Left kidney (tissue), 1 donor: ENCODE measurements at regions not wholly inside any gene's neighbourhood (a gene's known extent, or its start where the extent isn't known, plus 50 kb on each side); places are given as distances from the start of the nearest gene placed in this dataset.
A peak's percentile ranks its signal among the peaks of the same experiment; 100 is the strongest.
"Not testable (repeated sequence)": the region's sequence is repeated elsewhere in the genome, so short reads cannot be mapped to it uniquely, and the experiment has no call there.

Experiments used
- DNase-seq: peaks from one replicate; pipeline ENCODE4 v3.0.0-alpha.2; 2013

GRCh38 chr10:85012305-85012704, 683.9 kb downstream of the CCSER2 start:
- DNase-seq: no peak

- DNase-seq: no peak
Observed at GRCh38 chr10:85026878-85027467, 698.6 kb downstream of the CCSER2 start.

- no peak for DNase-seq
Observed at GRCh38 chr10:85032981-85033380, 704.6 kb downstream of the CCSER2 start.

- no peak for DNase-seq
Observed at GRCh38 chr10:85036661-85037060, 708.3 kb downstream of the CCSER2 start.

- DNase-seq: no peak
Observed at GRCh38 chr10:85039311-85039710, 710.9 kb downstream of the CCSER2 start.

- DNase-seq: no peak
Observed at GRCh38 chr10:85043207-85043606, 714.8 kb downstream of the CCSER2 start.

- DNase-seq: no peak
Observed at GRCh38 chr10:85045046-85045445, 716.7 kb downstream of the CCSER2 start.

GRCh38 chr10:85047170-85047834, 718.9 kb downstream of the CCSER2 start:
- no peak for DNase-seq

GRCh38 chr10:85047979-85048378, 719.6 kb downstream of the CCSER2 start:
- DNase-seq: no peak

GRCh38 chr10:85048644-85049043, 720.3 kb downstream of the CCSER2 start:
- DNase-seq: no peak

- no peak for DNase-seq
Observed at GRCh38 chr10:85060944-85061343, 732.6 kb downstream of the CCSER2 start.

GRCh38 chr10:85061401-85061800, 733.0 kb downstream of the CCSER2 start:
- DNase-seq: no peak

GRCh38 chr10:85067955-85068354, 739.6 kb downstream of the CCSER2 start:
- DNase-seq: no peak

- no peak for DNase-seq
Observed at GRCh38 chr10:85080934-85081333, 752.5 kb downstream of the CCSER2 start.

- DNase-seq: no peak
Observed at GRCh38 chr10:85098835-85099521, 770.6 kb downstream of the CCSER2 start.

- no peak for DNase-seq
Observed at GRCh38 chr10:85100495-85100894, 772.1 kb downstream of the CCSER2 start.

GRCh38 chr10:85105614-85106255, 777.3 kb downstream of the CCSER2 start:
- DNase-seq: peak; percentile 24

- no peak for DNase-seq
Observed at GRCh38 chr10:85111271-85111670, 782.9 kb downstream of the CCSER2 start.

GRCh38 chr10:85124603-85125051, 796.2 kb downstream of the CCSER2 start:
- DNase-seq: no peak

- no peak for DNase-seq
Observed at GRCh38 chr10:85137253-85137652, 808.9 kb downstream of the CCSER2 start.

GRCh38 chr10:85138046-85138445, 809.7 kb downstream of the CCSER2 start:
- no peak for DNase-seq

GRCh38 chr10:85139124-85139523, 810.7 kb downstream of the CCSER2 start:
- no peak for DNase-seq

GRCh38 chr10:85141520-85141919, 813.1 kb downstream of the CCSER2 start:
- DNase-seq: not testable (repeated sequence)
